Activated CD8-positive, alpha-beta T cell treated with anti-CD3 and anti-CD28 coated beads for 36 hours (primary cell): ENCODE measurements at regions not wholly inside any gene's neighbourhood (a gene's known extent, or its start where the extent isn't known, plus 50 kb on each side); places are given as distances from the start of the nearest gene placed in this dataset.
"Not testable (repeated sequence)": the region's sequence is repeated elsewhere in the genome, so short reads cannot be mapped to it uniquely, and the experiment has no call there.

ENCODE experiments used
- ATAC-seq: fragments of 200-7000 bp; cut with Tn5 transposase; one replicate; pipeline ENCODE4 v1.10.0; 2021; ENCODE audit warnings: mild to moderate bottlenecking, moderate library complexity
- CTCF ChIA-PET: fragments of 350-600 bp; sonication (Branson Sonifier 250); formaldehyde crosslinking; loops from one replicate; lab custom pipeline; 2021; ENCODE audit warnings: antibody characterized with exemption; lab: Charles Lee
- POLR2A ChIA-PET: fragments of 350-600 bp; sonication (Branson Sonifier 250); formaldehyde crosslinking; loops from one replicate; lab custom pipeline; 2021; ENCODE audit warnings: antibody characterized with exemption; lab: Charles Lee
- DNase-seq: peaks from one replicate; pipeline ENCODE4 v3.0.0-alpha.2; 2020
- H3K27ac Mint-ChIP-seq: one replicate; pipeline ENCODE4 v1.8.0; 2021; ENCODE audit warnings: mild to moderate bottlenecking, mixed read lengths
- H3K27me3 Mint-ChIP-seq: one replicate; pipeline ENCODE4 v1.8.0; 2021; ENCODE audit warnings: mixed read lengths
- H3K36me3 Mint-ChIP-seq: one replicate; pipeline ENCODE4 v1.8.0; 2021; ENCODE audit warnings: low read depth, mixed read lengths
- H3K4me1 Mint-ChIP-seq: one replicate; pipeline ENCODE4 v1.8.0; 2021; ENCODE audit warnings: low read depth, mixed read lengths
- H3K4me3 Mint-ChIP-seq: one replicate; pipeline ENCODE4 v1.8.0; 2021; ENCODE audit warnings: mild to moderate bottlenecking, moderate library complexity, mixed read lengths
- H3K9me3 Mint-ChIP-seq: one replicate; pipeline ENCODE4 v1.8.0; 2021; ENCODE audit warnings: mixed read lengths
- CTCF ChIP-seq: fragments of 200-600 bp; IDR thresholded peaks from one replicate; pipeline ENCODE4 v1.8.0; 2022; ENCODE audit warnings: antibody characterized with exemption, mild to moderate bottlenecking
- intact Hi-C: fragments of 100-400 bp; cut with micrococcal nuclease; formaldehyde crosslinking; loops from one replicate; pipeline ENCODE4 v1.10.0; 2022

GRCh38 chr5:88634014-88634413 lies 249.0 kb downstream of the MEF2C start:
- POLR2A ChIA-PET, result no interaction called here
- H3K27me3 Mint-ChIP-seq, result peaks cover 1% of the 10 kb centered on the region
- no peak for DNase-seq
- intact Hi-C loops, result no loop called here
- H3K27ac Mint-ChIP-seq, result no peak overlapping the region
- H3K36me3 Mint-ChIP-seq, result no peaks in the 10 kb centered on the region
- no peak for ATAC-seq
- no peaks in the 10 kb centered on the region for H3K4me1 Mint-ChIP-seq
- TF ChIP-seq CTCF, result no peak
- H3K9me3 Mint-ChIP-seq, result no peaks in the 10 kb centered on the region
- CTCF ChIA-PET, result no interaction called here
- no peak overlapping the region for H3K4me3 Mint-ChIP-seq

- H3K36me3 Mint-ChIP-seq, H3K27ac Mint-ChIP-seq, CTCF ChIA-PET, POLR2A ChIA-PET, intact Hi-C loops, ATAC-seq, H3K4me1 Mint-ChIP-seq, H3K9me3 Mint-ChIP-seq, H3K4me3 Mint-ChIP-seq, DNase-seq: not testable (repeated sequence)
- peaks cover 11% of the 10 kb centered on the region for H3K27me3 Mint-ChIP-seq
Measured at GRCh38 chr5:88622890-88623289, 260.1 kb downstream of the MEF2C start.

- H3K4me1 Mint-ChIP-seq, H3K27ac Mint-ChIP-seq, DNase-seq, H3K36me3 Mint-ChIP-seq, H3K9me3 Mint-ChIP-seq, H3K4me3 Mint-ChIP-seq, POLR2A ChIA-PET, H3K27me3 Mint-ChIP-seq, CTCF ChIA-PET, intact Hi-C loops, ATAC-seq: not testable (repeated sequence)
Measured at GRCh38 chr5:88615767-88616166, 267.2 kb downstream of the MEF2C start.

- TF ChIP-seq CTCF, result no peak
- no peaks in the 10 kb centered on the region for H3K4me1 Mint-ChIP-seq
- ChIA-PET CTCF (interaction anchor here (1.4 kb wide), 1 partner anchor 11 kb away, joined by 4 read pairs; no protein-coding TSS in a partner anchor), POLR2A (no interaction called here)
- ATAC-seq, result no peak
- peaks cover 5% of the 10 kb centered on the region for H3K27me3 Mint-ChIP-seq
- H3K36me3 Mint-ChIP-seq, result no peaks in the 10 kb centered on the region
- DNase-seq, result no peak
- H3K27ac Mint-ChIP-seq, result no peak overlapping the region
- intact Hi-C loops, result no loop called here
- peaks cover 2% of the 10 kb centered on the region for H3K9me3 Mint-ChIP-seq
- H3K4me3 Mint-ChIP-seq, result no peak overlapping the region
Measured at GRCh38 chr5:88613051-88613450, 269.9 kb downstream of the MEF2C start.

- H3K27ac Mint-ChIP-seq, result no peak overlapping the region
- intact Hi-C loops, result no loop called here
- ChIA-PET POLR2A (no interaction called here), CTCF (no interaction called here)
- peaks cover 5% of the 10 kb centered on the region for H3K27me3 Mint-ChIP-seq
- H3K4me3 Mint-ChIP-seq, result no peak overlapping the region
- no peaks in the 10 kb centered on the region for H3K4me1 Mint-ChIP-seq
- ATAC-seq (no peak), DNase-seq (no peak)
- no peaks in the 10 kb centered on the region for H3K36me3 Mint-ChIP-seq
- TF ChIP-seq CTCF, result no peak
- peaks cover 2% of the 10 kb centered on the region for H3K9me3 Mint-ChIP-seq
Measured at GRCh38 chr5:88610586-88610985, 272.4 kb downstream of the MEF2C start.

GRCh38 chr5:88607492-88607891 lies 275.5 kb downstream of the MEF2C start:
- no peak for DNase-seq
- ATAC-seq, result no peak
- no peaks in the 10 kb centered on the region for H3K4me1 Mint-ChIP-seq
- H3K4me3 Mint-ChIP-seq, result no peak overlapping the region
- H3K27ac Mint-ChIP-seq, result no peak overlapping the region
- H3K9me3 Mint-ChIP-seq, result no peaks in the 10 kb centered on the region
- no peak for TF ChIP-seq CTCF
- intact Hi-C loops, result no loop called here
- POLR2A ChIA-PET, result no interaction called here
- CTCF ChIA-PET, result no interaction called here
- H3K27me3 Mint-ChIP-seq, result peaks cover 7% of the 10 kb centered on the region
- no peaks in the 10 kb centered on the region for H3K36me3 Mint-ChIP-seq
